Trophoblast cell (in vitro differentiated cells and primary cell): ENCODE measurements at regions not wholly inside any gene's neighbourhood (a gene's known extent, or its start where the extent isn't known, plus 50 kb on each side); places are given as distances from the start of the nearest gene placed in this dataset.

Experiments used
- DNase-seq, 2 donors: peaks; one replicate each; pipeline ENCODE4 v3.0.0-alpha.2; 2016
- H2AFZ ChIP-seq: 2 replicates; pipeline ENCODE4 v1.6.1; 2013; ENCODE audit warnings: low read length, moderate library complexity, mild to moderate bottlenecking; ENCODE audit not compliant: insufficient read depth, poor library complexity
- H2AK5ac ChIP-seq: 2 replicates; pipeline ENCODE4 v1.6.1; 2013; ENCODE audit warnings: mild to moderate bottlenecking, low read length
- H2BK120ac ChIP-seq: 2 replicates; pipeline ENCODE4 v1.6.1; 2013; ENCODE audit warnings: low read length, mild to moderate bottlenecking, moderate library complexity; ENCODE audit not compliant: insufficient read depth, poor library complexity
- H2BK12ac ChIP-seq: 2 replicates; pipeline ENCODE4 v1.6.1; 2013; ENCODE audit warnings: mild to moderate bottlenecking, low read length, moderate library complexity
- H2BK5ac ChIP-seq: 2 replicates; pipeline ENCODE4 v1.6.1; 2013; ENCODE audit warnings: low read length, low read depth, moderate library complexity, mild to moderate bottlenecking; ENCODE audit not compliant: poor library complexity
- H3K14ac ChIP-seq: 2 replicates; pipeline ENCODE4 v1.6.1; 2013; ENCODE audit warnings: mild to moderate bottlenecking, low read length
- H3K18ac ChIP-seq: 2 replicates; pipeline ENCODE4 v1.6.1; 2013; ENCODE audit warnings: mild to moderate bottlenecking, low read length
- H3K23ac ChIP-seq: 2 replicates; pipeline ENCODE4 v1.6.1; 2013; ENCODE audit warnings: low read length
- H3K27ac ChIP-seq: 2 replicates; pipeline ENCODE4 v1.5.1; 2013; ENCODE audit warnings: low read depth, mild to moderate bottlenecking, inconsistent platforms, low read length, moderate library complexity
- H3K27me3 ChIP-seq: 2 replicates; pipeline ENCODE4 v1.6.1; 2013; ENCODE audit warnings: inconsistent platforms, mild to moderate bottlenecking, low read length, moderate library complexity; ENCODE audit not compliant: insufficient read depth
- H3K36me3 ChIP-seq, 2 experiments: 1 replicate in 1 of 2; 2 replicates in 1 of 2; pipeline ENCODE4 v1.6.1; 2013; ENCODE audit warnings: low read length in 2 of 2, mild to moderate bottlenecking in 2 of 2, moderate library complexity in 1 of 2; ENCODE audit not compliant: insufficient read depth in 2 of 2, control insufficient read depth in 1 of 2
- H3K4ac ChIP-seq: 2 replicates; pipeline ENCODE4 v1.6.1; 2013; ENCODE audit warnings: low read depth, mild to moderate bottlenecking, low read length, moderate library complexity
- H3K4me1 ChIP-seq, 2 experiments: 1 replicate in 1 of 2; 2 replicates in 1 of 2; pipeline ENCODE4 v1.6.1; 2013; ENCODE audit warnings: low read length in 2 of 2, mild to moderate bottlenecking in 2 of 2, moderate library complexity in 1 of 2; ENCODE audit not compliant: insufficient read depth in 2 of 2, control insufficient read depth in 1 of 2
- H3K4me2 ChIP-seq: 2 replicates; pipeline ENCODE4 v1.6.1; 2013; ENCODE audit warnings: inconsistent platforms, mild to moderate bottlenecking, low read length, moderate library complexity
- H3K4me3 ChIP-seq: 2 replicates; pipeline ENCODE4 v1.5.1; 2013; ENCODE audit warnings: mild to moderate bottlenecking, low read depth, low read length, inconsistent platforms
- H3K79me1 ChIP-seq: one replicate; pipeline ENCODE4 v1.6.1; 2013; ENCODE audit warnings: low read length
- H3K79me2 ChIP-seq: 2 replicates; pipeline ENCODE4 v1.6.1; 2013; ENCODE audit warnings: low read length, mild to moderate bottlenecking; ENCODE audit not compliant: control insufficient read depth, insufficient read depth, poor library complexity
- H3K9ac ChIP-seq: 2 replicates; pipeline ENCODE4 v1.6.1; 2013; ENCODE audit warnings: mild to moderate bottlenecking, low read length
- H3K9me3 ChIP-seq: 2 replicates; pipeline ENCODE4 v1.6.1; 2013; ENCODE audit warnings: low read depth, mild to moderate bottlenecking, control low read depth, inconsistent platforms, low read length; ENCODE audit not compliant: insufficient read depth
- H4K12ac ChIP-seq: 2 replicates; pipeline ENCODE4 v1.6.1; 2013; ENCODE audit warnings: low read depth, mild to moderate bottlenecking, low read length, moderate library complexity
- H4K8ac ChIP-seq: 2 replicates; pipeline ENCODE4 v1.6.1; 2013; ENCODE audit warnings: low read depth, mild to moderate bottlenecking, low read length, moderate library complexity
- H4K91ac ChIP-seq: one replicate; pipeline ENCODE4 v1.6.1; 2013; ENCODE audit warnings: low read depth, mild to moderate bottlenecking, low read length, moderate library complexity
- WGBS: extraction: QIAGEN DNeasy Blood & Tissue Kit; methylation state at CpG from one replicate; pipeline ENCODE4 v1.1.7; 2013; ENCODE audit warnings: missing lambda C conversion rate; ENCODE audit not compliant: insufficient read length, insufficient coverage; ENCODE audit errors: extremely low coverage; 5-methylcytosine and 5-hydroxymethylcytosine counted together

DNA sequence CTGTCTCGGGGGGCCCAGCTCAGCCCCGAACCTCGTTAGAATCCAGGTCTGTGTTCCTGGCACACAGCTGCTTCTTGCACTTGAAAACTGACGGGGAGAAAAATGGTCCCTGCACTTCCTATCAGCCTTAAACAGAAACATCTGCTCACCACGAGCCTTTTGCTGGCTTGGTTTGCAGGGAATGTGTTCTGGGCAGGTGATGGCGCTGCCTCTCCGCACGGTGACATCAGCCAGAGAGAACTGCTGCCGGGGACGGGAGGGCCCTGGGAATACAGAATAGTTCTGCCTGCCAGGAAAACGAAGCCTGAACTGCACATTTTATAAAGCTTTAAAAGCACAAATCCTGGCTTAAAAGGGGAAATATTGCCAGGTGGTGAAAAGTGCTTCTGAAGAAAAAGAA is 622.5 kb downstream of the TYW1 start:
- H2AFZ ChIP-seq, result no peak overlapping the region

DNA sequence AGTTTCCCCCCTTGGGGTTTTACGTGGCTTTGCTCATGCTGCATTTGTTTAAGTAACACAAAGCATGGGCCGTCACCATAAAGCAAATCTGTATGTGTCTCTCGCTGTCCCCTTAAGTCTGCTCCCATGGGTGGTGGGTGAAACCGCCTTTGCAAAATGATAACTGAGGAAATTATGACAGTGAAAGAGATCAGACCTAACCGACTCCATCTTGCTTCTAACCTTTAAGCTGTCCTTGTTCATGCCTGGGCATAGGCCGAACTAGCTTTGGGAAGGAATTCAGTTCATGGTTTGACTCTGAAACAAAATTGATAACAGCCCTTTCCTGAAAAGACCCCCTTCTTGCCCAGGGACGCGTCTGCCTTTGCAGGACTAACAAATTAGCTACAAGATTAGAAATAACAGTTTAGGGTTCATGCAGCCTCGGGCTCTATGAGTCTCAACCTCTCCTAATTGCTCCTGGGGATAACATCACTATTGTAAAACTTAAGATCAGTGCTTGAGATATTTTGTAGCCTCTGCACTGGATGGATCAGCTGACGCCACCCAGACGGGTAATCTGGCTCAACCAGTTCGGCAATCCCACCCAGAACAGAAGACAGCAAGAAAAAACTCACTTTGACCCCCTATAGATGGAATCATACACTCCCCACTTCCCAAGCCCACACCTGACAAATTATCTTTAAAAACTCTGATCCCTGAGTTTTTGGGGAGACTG is 623.7 kb downstream of the TYW1 start:
- Histone ChIP-seq H4K8ac (peak overlapping the region; percentile 66), H3K4me1 (peaks cover 18 to 21% of the 10 kb centered on the region in 2 experiments), H3K18ac (no peak overlapping the region), H2BK12ac (peak overlapping the region; percentile 73), H4K12ac (no peak overlapping the region), H3K79me2 (no peaks in the 10 kb centered on the region), H2BK120ac (peak overlapping the region; percentile 79), H3K9ac (no peak overlapping the region), H3K27ac (peak overlapping the region; percentile 81), H3K4me2 (peak overlapping the region; percentile 56), H3K27me3 (no peaks in the 10 kb centered on the region), H3K79me1 (peaks cover 18% of the 10 kb centered on the region), H3K23ac (no peak overlapping the region), H2BK5ac (peak overlapping the region; percentile 85), H2AK5ac (no peak overlapping the region), H3K9me3 (peaks cover under 1% of the 10 kb centered on the region), H3K4ac (peak overlapping the region; percentile 6), H3K36me3 (no peaks in the 10 kb centered on the region), H4K91ac (peak overlapping the region; percentile 95), H2AFZ (no peak overlapping the region), H3K4me3 (no peak overlapping the region), H3K14ac (peak overlapping the region; percentile 60)
- no CpG with 5 or more reads among the region's 12 CpGs for WGBS
- peak in 1 of 2 donors; percentile 21 for DNase-seq

More for the DNA sequence above, 622.5 kb downstream of the TYW1 start:
- Histone ChIP-seq H2AK5ac (no peak overlapping the region), H3K4ac (no peak overlapping the region), H2BK120ac (no peak overlapping the region), H2BK5ac (no peak overlapping the region), H3K18ac (no peak overlapping the region), H3K14ac (no peak overlapping the region), H3K23ac (no peak overlapping the region), H4K91ac (no peak overlapping the region), H3K79me2 (no peaks in the 10 kb centered on the region), H4K12ac (no peak overlapping the region), H3K27me3 (no peaks in the 10 kb centered on the region), H3K36me3 (no peaks in the 10 kb centered on the region), H2BK12ac (no peak overlapping the region), H3K4me2 (peak overlapping the region; percentile 15), H3K9me3 (no peaks in the 10 kb centered on the region), H3K4me1 (peaks cover 17 to 20% of the 10 kb centered on the region in 2 experiments), H3K79me1 (peaks cover 17% of the 10 kb centered on the region), H3K4me3 (no peak overlapping the region), H4K8ac (no peak overlapping the region), H3K27ac (peak overlapping the region; percentile 42), H3K9ac (no peak overlapping the region)
- DNase-seq, result no peak
- no CpG with 5 or more reads among the region's 11 CpGs for WGBS

- Histone ChIP-seq H3K4me1 (peaks cover 19 to 23% of the 10 kb centered on the region in 2 experiments), H3K79me2 (no peaks in the 10 kb centered on the region), H4K12ac (no peak overlapping the region)
These were observed 625.1 kb downstream of the TYW1 start for GRCh38 chr7:67621704-67622103.

DNA sequence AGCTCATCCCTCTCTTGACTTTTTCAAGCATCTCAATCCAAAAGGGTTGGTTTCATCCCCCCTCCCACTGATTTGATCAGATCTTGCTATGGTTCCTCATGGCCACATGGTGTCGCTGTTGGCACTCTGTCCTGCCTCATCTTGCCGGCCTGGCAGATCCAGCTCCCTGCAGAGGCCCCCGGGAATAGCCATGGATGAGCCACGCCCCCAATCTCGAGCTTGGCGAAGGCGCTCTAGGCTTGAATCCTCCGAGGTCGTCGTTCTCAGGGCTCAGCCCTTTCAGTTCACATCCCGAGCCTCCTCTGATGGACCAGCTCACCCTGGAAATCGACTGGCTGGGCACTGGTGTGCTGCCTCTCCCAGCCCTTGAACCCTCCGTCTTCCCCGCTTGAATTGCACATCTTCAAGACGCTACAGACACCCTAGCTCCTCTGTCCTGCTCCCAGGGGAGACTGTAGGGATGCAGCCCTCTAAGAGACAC is 628.7 kb downstream of the TYW1 start:
- Histone ChIP-seq H3K79me1 (peaks cover 13% of the 10 kb centered on the region), H2BK12ac (peak overlapping the region; percentile 72), H4K12ac (no peak overlapping the region), H3K4ac (no peak overlapping the region), H2AFZ (peak overlapping the region; percentile 56), H3K4me3 (peak overlapping the region; percentile 24), H2AK5ac (no peak overlapping the region), H2BK120ac (peak overlapping the region; percentile 44), H3K14ac (peak overlapping the region; percentile 21), H3K27me3 (no peaks in the 10 kb centered on the region), H2BK5ac (no peak overlapping the region), H3K4me2 (peak overlapping the region; percentile 74), H3K27ac (no peak overlapping the region), H3K4me1 (peaks cover 8 to 11% of the 10 kb centered on the region in 2 experiments), H3K9ac (no peak overlapping the region), H3K36me3 (no peaks in the 10 kb centered on the region), H3K79me2 (no peaks in the 10 kb centered on the region), H4K8ac (peak overlapping the region; percentile 59), H4K91ac (peak overlapping the region; percentile 20), H3K18ac (peak overlapping the region; percentile 50), H3K9me3 (peaks cover 2% of the 10 kb centered on the region), H3K23ac (no peak overlapping the region)
- no CpG with 5 or more reads among the region's 15 CpGs for WGBS
- peak in 1 of 2 donors; percentile 51 for DNase-seq

More at GRCh38 chr7:67621704-67622103, 625.1 kb downstream of the TYW1 start:
- Histone ChIP-seq H3K4me3 (no peak overlapping the region), H3K23ac (no peak overlapping the region), H4K91ac (peak overlapping the region; percentile 20), H2BK5ac (peak overlapping the region; percentile 43), H3K27me3 (no peaks in the 10 kb centered on the region), H3K14ac (no peak overlapping the region), H2AK5ac (no peak overlapping the region), H2BK12ac (peak overlapping the region; percentile 51), H2BK120ac (peak overlapping the region; percentile 71), H3K4me2 (no peak overlapping the region), H3K27ac (no peak overlapping the region), H3K36me3 (no peaks in the 10 kb centered on the region), H3K79me1 (peaks cover 20% of the 10 kb centered on the region), H2AFZ (no peak overlapping the region), H3K4ac (no peak overlapping the region), H3K9me3 (peaks cover 2% of the 10 kb centered on the region), H4K8ac (no peak overlapping the region), H3K18ac (no peak overlapping the region), H3K9ac (no peak overlapping the region)
- no peak for DNase-seq
- no CpG with 5 or more reads among the region's 3 CpGs for WGBS
